PC-3 (cell line): ENCODE measurements at regions not wholly inside any gene's neighbourhood (a gene's known extent, or its start where the extent isn't known, plus 50 kb on each side); places are given as distances from the start of the nearest gene placed in this dataset.

Experiments
- CTCF ChIP-seq: fragments of 300-600 bp; sonication (generic); conservative IDR thresholded peaks from 2 replicates; pipeline ENCODE4 v1.5.1; 2017; ENCODE audit warnings: antibody characterized with exemption, low read depth, mild to moderate bottlenecking, low read length
- EZH2 ChIP-seq: fragments of 300-600 bp; sonication (generic); IDR thresholded peaks from one replicate; pipeline ENCODE4 v1.6.1; 2017; ENCODE audit warnings: antibody characterized with exemption, mild to moderate bottlenecking, low read length; ENCODE audit not compliant: unreplicated experiment

GRCh38 chr10:120375666-120376065 is 81.4 kb upstream of the PLPP4 start:
- TF ChIP-seq CTCF (no peak), EZH2 (no peak)
